ENCODE measurements at regions not wholly inside any gene's neighbourhood (a gene's known extent, or its start where the extent isn't known, plus 50 kb on each side); places are given as distances from the start of the nearest gene placed in this dataset.

GRCh38 chr6:6941201-6941600, 166.6 kb upstream of the RREB1 start:
- DNase-seq, result no peak
- intact Hi-C loops (cut with micrococcal nuclease), result no loop called here
- no peak overlapping the region for H3K4me3 ChIP-seq
- no peaks in the 10 kb centered on the region for H3K36me3 ChIP-seq
- H3K27ac ChIP-seq (replicated peaks), result no peak overlapping the region
- H3K4me1 ChIP-seq, result peaks cover 8% of the 10 kb centered on the region
- TF ChIP-seq CTCF (IDR thresholded peaks at IDR 0.05; ENCODE audit: borderline replicate concordance), result no peak
- H3K27me3 ChIP-seq (ENCODE audit: low read depth), result no peaks in the 10 kb centered on the region
- H3K9me3 ChIP-seq (replicated peaks), result no peaks in the 10 kb centered on the region

- H3K36me3 ChIP-seq, result no peaks in the 10 kb centered on the region
- H3K27me3 ChIP-seq (ENCODE audit: low read depth), result no peaks in the 10 kb centered on the region
- TF ChIP-seq CTCF (IDR thresholded peaks at IDR 0.05; ENCODE audit: borderline replicate concordance), result no peak
- H3K4me1 ChIP-seq, result peaks cover 8% of the 10 kb centered on the region
- H3K9me3 ChIP-seq (replicated peaks), result no peaks in the 10 kb centered on the region
- intact Hi-C loops (cut with micrococcal nuclease), result no loop called here
- no peak overlapping the region for H3K4me3 ChIP-seq
- H3K27ac ChIP-seq (replicated peaks), result no peak overlapping the region
- no peak for DNase-seq
Observed at GRCh38 chr6:6942091-6942490, 165.7 kb upstream of the RREB1 start.

- Histone ChIP-seq H3K27me3 (ENCODE audit: low read depth) (no peaks in the 10 kb centered on the region), H3K36me3 (no peaks in the 10 kb centered on the region), H3K9me3 (replicated peaks) (no peaks in the 10 kb centered on the region), H3K27ac (replicated peaks) (peak overlapping the region; percentile 29), H3K4me3 (peak overlapping the region; percentile 18), H3K4me1 (peaks cover 8% of the 10 kb centered on the region)
- no peak for TF ChIP-seq CTCF (IDR thresholded peaks at IDR 0.05; ENCODE audit: borderline replicate concordance)
- peak; percentile 65 for DNase-seq
- intact Hi-C loops (cut with micrococcal nuclease), result no loop called here
Observed at GRCh38 chr6:6942831-6943230, 164.9 kb upstream of the RREB1 start.

GRCh38 chr6:6943421-6943820, 164.3 kb upstream of the RREB1 start:
- Histone ChIP-seq H3K36me3 (no peaks in the 10 kb centered on the region), H3K27ac (replicated peaks) (no peak overlapping the region), H3K4me3 (no peak overlapping the region), H3K9me3 (replicated peaks) (no peaks in the 10 kb centered on the region), H3K27me3 (ENCODE audit: low read depth) (no peaks in the 10 kb centered on the region), H3K4me1 (peaks cover 8% of the 10 kb centered on the region)
- intact Hi-C loops (cut with micrococcal nuclease), result no loop called here
- no peak for DNase-seq
- TF ChIP-seq CTCF (IDR thresholded peaks at IDR 0.05; ENCODE audit: borderline replicate concordance), result no peak

- peaks cover 8% of the 10 kb centered on the region for H3K4me1 ChIP-seq
- H3K4me3 ChIP-seq, result no peak overlapping the region
- no peak overlapping the region for H3K27ac ChIP-seq (replicated peaks)
- TF ChIP-seq CTCF (IDR thresholded peaks at IDR 0.05; ENCODE audit: borderline replicate concordance), result no peak
- peaks cover 16% of the 10 kb centered on the region for H3K9me3 ChIP-seq (replicated peaks)
- H3K27me3 ChIP-seq (ENCODE audit: low read depth), result no peaks in the 10 kb centered on the region
- no peak for DNase-seq
- H3K36me3 ChIP-seq, result no peaks in the 10 kb centered on the region
- intact Hi-C loops (cut with micrococcal nuclease), result no loop called here
Observed at GRCh38 chr6:6946206-6947155, 161.3 kb upstream of the RREB1 start.

Data from left ventricle myocardium inferior (tissue), 1 donor.